ENCODE measurements at regions not wholly inside any gene's neighbourhood (a gene's known extent, or its start where the extent isn't known, plus 50 kb on each side); places are given as distances from the start of the nearest gene placed in this dataset.

DNA sequence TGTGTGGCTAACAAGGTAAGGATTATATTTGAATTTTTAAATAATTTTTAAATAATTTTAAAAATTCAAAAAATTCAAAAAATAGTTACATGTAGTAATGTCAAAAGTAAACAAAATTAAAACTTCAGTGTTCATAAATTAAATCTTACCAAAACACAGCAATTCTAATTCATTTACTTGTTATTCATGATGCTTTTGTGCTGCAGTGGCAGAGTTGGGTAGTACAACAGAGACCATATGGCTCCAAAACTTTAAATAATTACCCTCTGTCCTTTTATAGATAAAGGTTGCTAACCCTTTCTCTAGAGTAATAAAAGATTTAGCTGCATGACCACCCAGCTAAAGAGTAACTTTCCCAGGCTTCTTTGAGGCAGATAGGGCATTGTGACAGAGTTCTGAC lies 1355.6 kb downstream of the FSTL5 start:
- DNase-seq: no peak

DNA sequence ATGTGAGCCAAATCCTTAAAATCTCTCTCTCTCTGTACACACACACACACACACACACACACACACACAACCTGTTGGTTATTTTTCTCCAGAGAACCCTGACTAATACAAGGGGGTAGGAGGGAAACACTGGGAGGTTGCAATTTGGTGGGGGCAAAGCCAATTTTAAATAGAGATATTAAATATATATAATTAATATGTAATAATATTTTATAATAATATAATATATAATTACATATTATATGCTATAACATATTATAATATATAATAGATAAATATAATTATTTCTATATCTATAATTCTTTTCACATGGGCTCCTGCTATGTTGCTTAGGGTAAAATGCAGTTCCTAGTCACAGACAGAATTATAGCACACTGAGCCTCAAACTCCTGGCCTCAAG lies 1354.2 kb downstream of the FSTL5 start:
- DNase-seq: no peak

DNA sequence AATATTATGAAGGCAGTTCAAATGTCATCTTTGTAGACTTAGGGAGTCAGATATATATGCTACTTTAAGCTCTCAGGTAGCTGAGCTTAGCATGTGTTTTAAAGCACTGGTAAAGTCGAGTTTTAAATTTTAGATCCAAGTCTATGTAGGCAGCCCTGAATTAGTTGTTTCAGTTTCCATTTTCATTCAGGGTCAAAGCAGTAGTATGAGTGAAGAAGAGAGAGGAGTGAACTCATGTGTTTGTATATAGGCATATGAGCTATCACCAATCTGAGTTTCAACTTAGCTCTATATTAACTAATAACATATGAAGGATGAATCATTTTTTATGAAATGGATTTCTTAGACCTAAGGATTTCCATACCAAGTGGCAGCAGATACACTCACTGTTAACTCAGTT lies 1353.4 kb downstream of the FSTL5 start:
- DNase-seq: no peak

DNA sequence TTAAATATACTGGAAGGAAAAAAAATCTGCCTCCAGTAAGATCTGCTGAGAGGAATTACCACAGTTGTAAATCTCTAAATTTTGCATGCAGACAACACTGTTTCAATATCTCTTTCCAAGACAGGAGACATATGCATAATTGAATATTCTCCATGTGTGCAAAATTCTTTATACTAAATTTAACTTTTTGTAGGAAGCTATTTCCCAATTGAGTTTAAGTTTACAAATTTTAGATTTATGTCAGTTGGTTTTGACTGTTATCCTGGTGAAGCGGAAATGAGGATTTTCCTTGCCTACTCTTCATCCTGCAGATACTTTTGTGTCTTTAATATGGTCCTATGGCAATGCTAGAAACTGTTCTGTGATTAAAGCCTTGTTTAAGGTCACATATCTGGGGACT lies 1352.9 kb downstream of the FSTL5 start:
- DNase-seq: no peak

DNA sequence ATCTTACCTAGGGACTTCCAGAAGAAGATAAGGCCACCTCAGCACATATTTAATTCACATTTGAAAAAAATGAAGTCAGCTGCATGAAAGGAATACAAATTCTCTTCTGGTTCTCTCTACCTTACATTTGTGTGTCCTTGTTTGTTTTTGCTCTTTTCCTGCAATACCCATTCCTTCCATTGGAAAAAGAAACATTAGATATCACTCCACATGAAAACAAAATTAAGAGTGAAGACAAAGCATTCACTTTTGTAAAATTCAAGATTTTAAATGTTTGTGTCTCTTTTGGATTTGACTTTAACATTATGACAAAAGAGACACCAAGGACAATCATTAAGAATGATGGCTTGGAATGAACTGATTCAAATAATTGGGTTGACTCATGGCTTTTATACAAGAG lies 1351.8 kb downstream of the FSTL5 start:
- DNase-seq: no peak

DNA sequence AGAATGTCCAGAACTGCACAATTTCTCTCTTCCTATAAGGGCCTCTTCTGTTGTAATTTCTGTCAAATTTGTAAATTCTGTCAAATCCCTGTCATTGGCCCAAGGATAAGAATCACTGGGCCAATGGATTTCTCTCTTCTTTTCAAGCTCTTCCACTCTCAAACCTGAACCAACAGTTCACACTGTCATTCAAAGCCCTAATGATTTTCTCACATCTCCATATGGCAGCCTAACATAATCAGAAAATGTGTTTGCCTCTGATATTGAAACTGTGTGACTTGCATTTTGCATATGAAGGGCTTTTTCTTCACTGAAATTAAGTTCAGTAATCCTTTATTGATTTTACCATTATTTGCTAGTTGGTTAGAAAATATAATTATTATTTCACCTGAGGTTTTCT lies 1349.1 kb downstream of the FSTL5 start:
- DNase-seq: no peak

DNA sequence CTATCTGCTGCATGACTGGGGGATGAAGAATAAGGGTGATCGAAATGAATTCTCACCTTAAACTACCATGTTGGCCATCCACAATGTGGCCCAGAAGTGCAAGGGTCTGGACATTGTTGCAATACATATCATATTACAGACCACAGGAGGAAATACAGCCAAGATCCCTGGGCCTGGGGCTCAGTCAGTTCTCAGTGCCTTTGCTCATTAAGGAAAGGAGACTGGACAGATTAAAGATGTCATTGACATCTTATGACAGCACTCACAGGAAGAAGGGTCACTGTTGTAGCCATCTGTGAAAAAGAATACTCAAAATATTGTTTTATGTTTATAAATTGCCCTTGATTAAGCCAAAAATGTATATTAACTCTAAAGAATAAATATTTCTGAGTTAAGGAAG lies 1345.2 kb downstream of the FSTL5 start:
- DNase-seq: no peak

DNA sequence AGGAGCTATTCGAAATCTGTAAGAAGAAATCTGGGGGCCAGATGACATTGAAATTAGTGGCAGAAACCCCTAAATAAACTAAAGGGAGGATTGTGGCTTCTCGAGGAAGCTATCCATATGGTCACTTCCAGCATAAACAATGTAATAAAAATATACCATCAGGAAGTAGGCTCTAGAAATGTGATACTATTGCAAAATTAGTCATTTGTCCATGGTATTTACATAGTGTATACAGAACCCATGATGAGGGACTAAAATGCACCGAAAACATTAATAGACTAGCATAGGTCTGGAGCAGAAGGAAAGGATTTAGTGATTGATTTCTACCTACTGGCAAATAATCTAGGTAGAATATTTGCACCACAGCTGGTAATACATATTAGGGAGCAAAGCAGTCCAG lies 1344.0 kb downstream of the FSTL5 start:
- DNase-seq: no peak

DNA sequence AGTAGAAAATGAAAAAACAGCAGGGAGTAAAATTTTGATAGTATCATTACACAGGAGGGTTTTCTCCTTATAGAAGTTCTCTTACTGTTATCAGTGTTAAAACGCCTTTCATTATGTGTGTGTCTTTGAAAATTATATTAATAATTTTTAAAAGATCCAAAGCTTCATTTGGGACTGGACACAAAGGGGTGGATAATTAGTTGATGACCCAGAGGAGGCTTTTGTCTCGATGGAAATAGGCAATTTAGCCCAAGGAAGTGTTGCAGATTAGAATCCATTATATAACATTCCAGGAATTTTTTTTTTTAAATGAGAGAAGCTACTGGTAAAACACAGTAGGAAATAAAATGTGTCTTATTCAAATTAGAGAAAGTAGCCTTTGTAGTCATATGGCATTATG lies 1339.3 kb downstream of the FSTL5 start:
- DNase-seq: no peak

DNA sequence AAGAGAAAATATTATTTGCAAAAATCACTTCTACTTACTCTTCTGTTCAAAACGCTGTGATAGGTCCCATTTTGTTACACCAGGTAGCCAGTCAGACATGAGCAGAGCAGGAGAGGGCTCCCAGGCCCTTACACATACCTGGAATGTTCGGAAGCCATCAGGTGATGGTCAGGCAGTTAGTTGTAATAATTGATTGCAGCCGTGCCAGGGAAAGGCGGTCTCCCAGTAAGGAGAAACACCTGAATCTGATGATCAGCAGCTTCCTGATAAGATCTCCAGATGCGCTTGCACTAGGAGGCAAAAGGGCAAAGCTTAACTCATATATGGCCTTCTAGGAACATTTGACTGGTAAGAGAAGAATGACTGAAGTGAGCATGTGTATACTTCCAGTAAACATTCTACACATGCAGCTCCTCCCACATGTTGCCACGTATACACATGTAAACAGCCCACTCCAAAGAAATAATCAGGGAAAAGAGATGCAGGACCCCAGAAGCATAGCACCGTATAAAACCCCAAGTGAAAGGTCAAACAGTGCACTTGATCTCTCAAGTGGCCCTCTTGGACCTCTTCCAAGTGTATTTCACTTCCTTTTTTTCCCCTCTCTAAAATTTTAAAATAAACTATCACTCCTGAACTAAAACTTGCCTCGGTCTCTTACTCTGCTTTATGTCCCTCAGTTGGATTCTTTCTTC lies 1338.0 kb downstream of the FSTL5 start:
- DNase-seq: no peak

DNA sequence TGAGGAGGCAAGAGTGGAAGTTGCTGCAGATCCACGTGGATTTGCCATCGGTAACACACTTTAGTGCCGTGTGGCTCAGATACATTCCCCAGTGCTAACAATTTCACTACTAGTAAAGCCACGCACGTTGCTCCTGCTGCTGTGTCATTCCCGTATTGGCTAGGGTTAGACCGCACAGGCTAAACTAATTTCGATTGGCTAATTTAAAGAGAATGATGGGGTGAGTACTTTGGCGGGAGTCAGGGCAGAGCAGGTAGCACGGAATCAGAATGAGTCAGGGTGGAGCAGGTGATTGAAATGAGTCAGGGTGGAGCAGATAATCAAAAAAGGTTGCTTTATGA lies 1337.5 kb downstream of the FSTL5 start:
- no peak for DNase-seq

DNA sequence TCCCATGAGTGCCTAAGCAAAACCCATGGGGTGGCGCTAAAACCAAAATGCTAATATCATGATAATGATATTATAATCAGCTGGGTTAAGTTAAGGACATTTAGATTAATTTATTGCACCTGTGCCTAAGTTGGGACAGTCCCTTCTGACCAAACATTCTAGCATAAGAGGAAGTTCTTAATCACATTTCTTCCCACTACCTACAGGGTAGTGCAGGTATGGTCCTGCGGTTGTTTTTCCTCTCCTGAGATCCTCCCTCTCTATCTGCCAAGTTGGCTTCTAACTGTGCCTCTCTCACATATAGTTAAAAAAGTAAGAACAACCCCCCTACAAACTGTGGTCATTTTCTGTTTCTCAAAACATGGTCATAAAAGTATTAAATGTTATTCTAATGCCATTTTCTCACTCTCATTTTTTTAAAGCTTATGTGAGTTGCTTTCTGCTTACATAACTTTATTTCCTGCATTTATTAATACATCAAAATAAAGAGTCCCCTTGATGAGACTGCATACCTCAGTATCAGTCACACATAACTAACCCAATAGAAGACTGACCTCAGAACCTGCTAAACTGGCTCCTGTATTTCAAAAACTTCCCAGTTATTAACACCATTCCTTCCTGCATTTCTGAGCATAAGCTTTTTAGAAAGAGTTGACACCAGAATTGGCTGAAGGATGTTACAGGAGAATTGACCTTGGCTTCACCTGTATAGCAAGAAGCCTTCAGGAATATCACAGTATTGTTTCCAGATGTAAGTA lies 1332.5 kb downstream of the FSTL5 start:
- DNase-seq: no peak

DNA sequence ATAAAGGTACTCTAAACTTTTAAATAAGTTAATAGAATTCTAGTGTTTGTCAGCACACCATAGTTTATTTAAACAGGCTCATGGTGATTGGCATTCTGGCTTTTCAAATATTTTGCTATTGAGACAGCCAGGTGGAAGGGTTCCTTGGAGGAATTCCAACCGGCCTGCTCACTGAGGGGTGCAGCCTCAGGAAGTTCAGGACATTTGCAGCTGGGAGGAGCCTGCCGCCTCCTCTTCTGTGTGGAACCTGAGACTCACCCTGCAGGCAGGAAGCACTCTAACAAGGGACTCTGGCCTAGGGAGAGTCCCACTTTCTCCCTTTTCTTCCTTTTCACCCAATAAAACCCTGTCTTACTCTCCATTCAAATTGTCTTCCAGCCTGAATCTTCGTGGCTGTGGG lies 1328.0 kb downstream of the FSTL5 start:
- no peak for DNase-seq

DNA sequence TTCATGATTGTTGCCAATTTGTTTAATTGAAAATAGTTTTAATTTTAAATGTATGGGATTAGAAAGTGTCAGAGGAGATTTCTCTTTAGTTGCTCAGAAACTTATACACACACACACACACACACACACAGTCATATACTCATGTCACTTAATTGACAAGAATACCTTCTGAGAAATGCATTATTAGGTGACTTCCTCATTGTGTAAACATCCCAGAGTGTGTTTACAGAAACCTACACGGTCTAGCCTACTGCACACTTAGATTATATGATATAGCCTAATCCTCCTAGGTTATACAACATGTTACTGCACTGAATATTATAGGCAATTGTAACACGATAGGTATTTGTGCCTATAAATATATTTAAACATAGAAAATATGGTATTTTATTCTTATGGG lies 1327.4 kb downstream of the FSTL5 start:
- no peak for DNase-seq

DNA sequence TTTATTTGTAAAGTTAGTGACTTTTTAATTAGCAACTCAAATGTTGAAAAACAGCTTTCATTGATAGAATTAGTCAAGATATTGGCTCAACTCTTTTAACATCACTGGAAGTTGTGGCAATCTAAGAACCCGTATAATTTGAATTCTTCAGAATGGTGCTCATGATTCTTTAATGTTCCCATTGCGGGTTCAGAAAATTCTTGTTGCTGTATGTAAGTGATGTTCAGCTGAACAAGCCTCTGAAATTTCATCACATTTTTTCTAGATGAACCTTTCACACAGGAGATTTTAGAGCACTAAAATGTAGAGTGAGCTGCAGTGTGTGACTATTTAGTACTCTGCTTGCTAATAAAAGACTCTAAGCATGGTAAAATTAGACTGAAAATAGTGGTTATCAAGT lies 1317.7 kb downstream of the FSTL5 start:
- DNase-seq: no peak

DNA sequence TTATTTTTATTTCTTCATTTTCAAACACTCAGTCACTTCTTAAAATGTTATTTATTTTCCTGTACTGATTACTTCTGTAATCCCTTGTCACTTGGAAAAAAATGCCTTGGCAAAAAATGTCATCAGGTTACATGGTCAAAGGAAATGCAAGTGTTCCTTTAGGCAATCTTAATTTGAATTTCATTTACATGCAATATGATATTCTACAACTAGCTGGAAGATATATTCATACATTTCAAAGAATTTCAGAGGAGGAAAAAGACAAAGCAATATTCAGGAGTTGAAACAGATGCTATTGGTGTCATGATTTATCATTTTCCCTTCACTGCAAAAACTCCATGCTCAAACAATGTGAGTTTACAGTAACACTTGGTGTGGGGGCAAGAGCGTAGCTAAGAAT lies 1316.6 kb downstream of the FSTL5 start:
- DNase-seq: no peak

DNA sequence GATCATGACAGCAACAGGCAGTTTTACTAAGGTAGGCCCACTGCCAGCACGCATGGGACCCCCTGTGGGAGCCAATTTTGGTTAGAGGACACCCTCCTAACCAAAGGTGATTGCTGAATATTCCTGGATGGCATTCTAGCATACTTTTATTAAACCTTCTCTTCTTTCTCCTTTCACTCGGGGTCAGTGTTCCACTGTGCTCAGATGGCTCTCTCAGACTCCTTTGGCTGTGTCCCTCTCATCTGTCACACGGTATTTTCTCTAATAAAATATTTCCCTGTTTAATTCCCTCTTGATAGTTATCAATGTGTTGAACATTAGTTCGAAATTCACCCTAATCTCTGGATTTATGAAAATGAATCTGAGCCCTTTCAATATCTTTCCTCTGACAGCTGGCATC lies 1315.3 kb downstream of the FSTL5 start:
- no peak for DNase-seq

DNA sequence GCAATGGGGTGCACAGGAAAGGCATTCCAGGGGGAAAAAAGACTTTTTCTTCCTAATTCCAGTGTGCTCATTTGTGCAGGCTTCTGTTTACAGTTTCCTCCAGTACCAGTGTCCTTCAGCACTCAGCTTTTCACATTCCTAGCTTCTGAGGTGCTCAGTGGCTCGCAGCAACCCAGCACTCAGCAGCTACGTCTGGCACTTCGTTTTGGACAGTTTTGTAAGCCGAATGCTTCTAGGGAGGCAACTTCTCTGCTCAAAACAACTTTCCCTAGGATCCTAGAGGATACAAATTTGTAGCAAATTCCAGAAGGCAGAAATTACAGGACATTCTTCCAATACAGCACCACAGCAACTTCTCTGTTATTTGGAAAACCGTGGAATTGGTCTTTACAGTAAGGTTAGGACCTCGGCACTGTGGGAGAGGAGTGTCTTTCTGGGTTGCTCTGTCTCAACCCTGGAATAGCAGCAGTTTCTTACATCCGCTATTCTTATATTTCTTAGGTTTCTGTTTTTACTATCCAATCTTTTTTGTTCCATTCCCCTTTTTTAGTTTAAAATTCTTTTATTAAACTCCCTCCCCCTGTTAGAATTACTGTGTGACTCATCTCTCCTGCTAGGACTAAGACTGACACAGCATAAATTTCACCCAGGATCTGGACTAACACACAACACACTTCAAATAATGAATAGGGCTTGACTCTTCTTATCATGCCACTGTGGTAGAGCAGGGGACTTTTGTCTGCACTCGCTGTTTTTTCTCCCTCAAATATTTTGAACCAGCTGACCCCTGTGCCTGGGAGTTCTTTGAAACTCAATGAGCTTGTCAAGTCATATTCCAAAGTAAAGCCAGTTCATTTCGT lies 1314.7 kb downstream of the FSTL5 start:
- DNase-seq: no peak

DNA sequence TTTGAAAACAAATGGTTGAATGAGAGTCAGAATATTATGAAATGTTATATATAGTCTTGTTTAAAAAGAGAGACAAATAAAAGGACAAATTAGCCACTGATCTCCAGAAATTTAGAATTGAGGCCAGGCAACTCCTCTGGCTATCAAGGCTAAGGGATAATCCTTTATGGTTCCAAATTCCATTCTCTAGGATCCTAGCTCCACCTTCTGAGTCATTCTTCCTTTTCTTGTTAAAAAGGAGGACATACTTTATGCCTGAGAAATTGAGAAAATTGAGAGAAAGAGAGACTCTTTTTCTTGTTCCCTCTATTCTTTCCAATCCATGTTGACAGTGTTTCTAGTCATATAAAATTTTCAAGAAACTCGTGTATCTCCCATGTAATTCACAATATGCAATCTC lies 1299.5 kb downstream of the FSTL5 start:
- DNase-seq: no peak

DNA sequence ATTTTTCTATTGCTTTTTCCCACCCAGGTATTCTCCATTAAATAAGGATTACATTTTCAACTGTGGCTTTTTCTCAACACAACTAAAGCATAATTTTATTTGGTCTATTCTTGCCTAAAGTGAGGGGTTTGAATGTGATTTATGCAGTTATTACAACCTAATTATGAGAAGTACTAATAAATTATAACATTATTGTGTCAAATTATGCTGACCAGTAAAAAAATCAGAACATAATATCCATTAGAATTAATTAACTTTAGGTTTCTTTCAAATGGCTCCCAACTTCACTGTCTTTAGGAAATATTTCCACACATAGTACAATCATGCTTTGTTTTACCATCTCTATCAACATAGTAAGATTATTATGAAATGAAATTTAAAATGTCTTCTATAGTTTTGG lies 1293.9 kb downstream of the FSTL5 start:
- DNase-seq: no peak

DNA sequence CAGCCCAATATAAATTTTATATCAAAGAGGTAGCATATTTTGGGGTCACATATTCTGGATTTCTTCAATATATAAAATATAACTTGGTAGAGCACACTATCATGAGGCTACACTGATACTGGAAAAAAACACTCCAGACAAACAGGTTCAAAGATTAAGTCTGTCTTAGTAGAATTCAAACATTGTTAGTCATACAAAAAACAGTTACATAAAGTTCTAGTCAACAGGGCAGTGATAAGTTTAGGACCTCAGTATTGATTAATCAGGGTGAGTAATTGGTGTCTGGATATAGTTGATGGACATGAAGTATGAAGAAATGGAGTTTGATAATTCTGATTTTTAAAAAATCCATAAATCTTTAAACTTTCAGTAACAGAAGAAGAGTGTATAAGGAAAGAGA lies 1291.3 kb downstream of the FSTL5 start:
- no peak for DNase-seq

DNA sequence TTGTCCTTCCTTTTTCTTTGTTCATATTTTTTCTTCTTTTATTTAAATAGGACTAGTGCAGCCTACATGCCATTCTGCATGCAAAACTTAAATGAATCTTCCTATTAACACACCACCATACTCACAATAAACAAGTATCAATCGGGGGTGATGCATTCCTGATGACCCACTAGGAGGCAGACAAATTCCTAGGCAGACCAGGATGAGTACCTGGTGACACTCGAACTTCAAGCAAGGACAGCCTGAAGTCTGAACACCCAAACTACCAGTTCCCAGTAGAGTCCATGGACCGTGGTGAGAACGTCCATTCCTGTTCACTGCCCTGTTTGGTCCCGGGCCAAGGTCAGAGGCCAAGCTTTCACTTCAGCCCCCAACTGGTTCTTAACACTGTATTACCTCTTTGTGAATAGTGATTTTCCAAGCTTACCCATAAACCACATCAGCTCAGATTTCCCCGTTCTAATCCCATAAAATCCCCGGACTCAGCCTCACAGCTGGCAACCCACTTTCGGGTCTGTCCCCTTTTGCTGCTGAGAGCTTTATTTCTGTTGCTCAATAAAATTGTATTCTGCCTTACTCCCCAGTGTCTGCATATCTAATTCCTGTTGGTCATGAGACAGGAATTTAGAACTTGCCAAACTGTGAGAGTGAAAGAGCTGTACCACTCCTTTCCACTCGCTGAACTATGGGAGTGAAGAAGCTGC lies 1286.6 kb downstream of the FSTL5 start:
- DNase-seq: no peak

DNA sequence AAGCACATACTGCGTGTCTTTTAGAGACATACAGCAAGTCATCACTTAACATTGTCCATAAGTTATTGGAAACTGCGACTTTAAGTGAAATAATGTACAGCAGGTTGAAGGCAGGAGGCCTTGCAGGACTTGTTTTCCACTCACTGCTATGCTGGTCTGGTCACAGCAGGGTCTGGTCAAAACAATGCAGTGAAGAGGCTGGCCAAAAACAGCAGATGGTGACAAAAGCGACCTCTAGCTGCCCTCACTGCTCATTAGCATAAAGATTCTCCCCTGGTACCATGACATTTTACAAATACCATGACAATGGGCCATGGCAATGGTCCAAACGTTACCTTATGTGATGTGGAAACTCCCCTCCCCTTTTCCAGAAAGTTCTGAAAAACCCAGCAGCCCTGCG lies 1283.6 kb downstream of the FSTL5 start:
- no peak for DNase-seq

Measured in CD4-positive, alpha-beta T cell treated with Interleukin-10 for 1 hour (primary cell).